Neuron (in vitro differentiated cells): ENCODE measurements at regions not wholly inside any gene's neighbourhood (a gene's known extent, or its start where the extent isn't known, plus 50 kb on each side); places are given as distances from the start of the nearest gene placed in this dataset.

ENCODE experiments used
- H2AFZ ChIP-seq: one replicate; pipeline ENCODE4 v1.6.1; 2013; ENCODE audit warnings: low read depth, mild to moderate bottlenecking, inconsistent platforms, low read length, moderate library complexity
- H3K27me3 ChIP-seq: one replicate; pipeline ENCODE4 v1.6.1; 2013; ENCODE audit warnings: low read length; ENCODE audit not compliant: insufficient read depth
- H3K36me3 ChIP-seq: one replicate; pipeline ENCODE4 v1.6.1; 2013; ENCODE audit warnings: low read length; ENCODE audit not compliant: insufficient read depth
- H3K4me1 ChIP-seq: one replicate; pipeline ENCODE4 v1.6.1; 2013; ENCODE audit warnings: low read length; ENCODE audit not compliant: insufficient read depth
- H3K4me3 ChIP-seq: 2 replicates; pipeline ENCODE4 v1.5.1; 2013; ENCODE audit warnings: mild to moderate bottlenecking, low read length, moderate library complexity
- H3K9me3 ChIP-seq: one replicate; pipeline ENCODE4 v1.6.1; 2013; ENCODE audit warnings: low read length

- Histone ChIP-seq H2AFZ (no peak overlapping the region), H3K36me3 (no peaks in the 10 kb centered on the region), H3K9me3 (no peaks in the 10 kb centered on the region), H3K4me3 (no peak overlapping the region), H3K4me1 (peaks cover 7% of the 10 kb centered on the region), H3K27me3 (no peaks in the 10 kb centered on the region)
Measured at GRCh38 chrX:13430136-13430827, 110.4 kb upstream of the ATXN3L start.

- Histone ChIP-seq H3K36me3 (no peaks in the 10 kb centered on the region), H3K4me3 (no peak overlapping the region), H3K9me3 (no peaks in the 10 kb centered on the region), H3K4me1 (peaks cover 7% of the 10 kb centered on the region), H2AFZ (no peak overlapping the region), H3K27me3 (no peaks in the 10 kb centered on the region)
Measured at GRCh38 chrX:13428053-13428786, 108.4 kb upstream of the ATXN3L start.

- Histone ChIP-seq H3K27me3 (no peaks in the 10 kb centered on the region), H3K36me3 (no peaks in the 10 kb centered on the region), H3K4me1 (peaks cover 7% of the 10 kb centered on the region), H3K9me3 (no peaks in the 10 kb centered on the region), H3K4me3 (no peak overlapping the region), H2AFZ (no peak overlapping the region)
Measured at GRCh38 chrX:13427441-13428052, 107.7 kb upstream of the ATXN3L start.

GRCh38 chrX:13420545-13421183 lies 100.8 kb upstream of the ATXN3L start:
- Histone ChIP-seq H3K27me3 (no peaks in the 10 kb centered on the region), H2AFZ (no peak overlapping the region), H3K4me3 (no peak overlapping the region), H3K36me3 (no peaks in the 10 kb centered on the region), H3K9me3 (no peaks in the 10 kb centered on the region), H3K4me1 (peaks cover 7% of the 10 kb centered on the region)

GRCh38 chrX:13419918-13420317 lies 100.1 kb upstream of the ATXN3L start:
- H2AFZ ChIP-seq, result no peak overlapping the region
- no peak overlapping the region for H3K4me3 ChIP-seq
- no peaks in the 10 kb centered on the region for H3K9me3 ChIP-seq
- H3K36me3 ChIP-seq, result no peaks in the 10 kb centered on the region
- peaks cover 7% of the 10 kb centered on the region for H3K4me1 ChIP-seq
- H3K27me3 ChIP-seq, result no peaks in the 10 kb centered on the region

- H3K4me1 ChIP-seq, result peaks cover 7% of the 10 kb centered on the region
- H3K4me3 ChIP-seq, result no peak overlapping the region
- H3K9me3 ChIP-seq, result no peaks in the 10 kb centered on the region
- H3K36me3 ChIP-seq, result no peaks in the 10 kb centered on the region
- H3K27me3 ChIP-seq, result no peaks in the 10 kb centered on the region
- no peak overlapping the region for H2AFZ ChIP-seq
Measured at GRCh38 chrX:13419276-13419675, 99.4 kb upstream of the ATXN3L start.

GRCh38 chrX:13418126-13419097 lies 98.6 kb upstream of the ATXN3L start:
- Histone ChIP-seq H3K27me3 (no peaks in the 10 kb centered on the region), H3K36me3 (no peaks in the 10 kb centered on the region), H3K4me3 (no peak overlapping the region), H2AFZ (no peak overlapping the region), H3K9me3 (no peaks in the 10 kb centered on the region), H3K4me1 (peaks cover 7% of the 10 kb centered on the region)

GRCh38 chrX:13415509-13415908 lies 95.7 kb upstream of the ATXN3L start:
- Histone ChIP-seq H3K36me3 (no peaks in the 10 kb centered on the region), H2AFZ (no peak overlapping the region), H3K4me3 (no peak overlapping the region), H3K9me3 (no peaks in the 10 kb centered on the region), H3K4me1 (peaks cover 7% of the 10 kb centered on the region), H3K27me3 (no peaks in the 10 kb centered on the region)

- no peaks in the 10 kb centered on the region for H3K9me3 ChIP-seq
- H2AFZ ChIP-seq, result no peak overlapping the region
- no peaks in the 10 kb centered on the region for H3K36me3 ChIP-seq
- H3K4me3 ChIP-seq, result no peak overlapping the region
- H3K4me1 ChIP-seq, result peaks cover 7% of the 10 kb centered on the region
- H3K27me3 ChIP-seq, result no peaks in the 10 kb centered on the region
Measured at GRCh38 chrX:13414006-13414647, 94.3 kb upstream of the ATXN3L start.

GRCh38 chrX:13412208-13412600 lies 92.4 kb upstream of the ATXN3L start:
- no peaks in the 10 kb centered on the region for H3K4me1 ChIP-seq
- no peaks in the 10 kb centered on the region for H3K9me3 ChIP-seq
- no peaks in the 10 kb centered on the region for H3K27me3 ChIP-seq
- no peak overlapping the region for H3K4me3 ChIP-seq
- H2AFZ ChIP-seq, result no peak overlapping the region
- H3K36me3 ChIP-seq, result no peaks in the 10 kb centered on the region

- H3K4me3 ChIP-seq, result no peak overlapping the region
- no peaks in the 10 kb centered on the region for H3K9me3 ChIP-seq
- H3K36me3 ChIP-seq, result no peaks in the 10 kb centered on the region
- no peak overlapping the region for H2AFZ ChIP-seq
- no peaks in the 10 kb centered on the region for H3K4me1 ChIP-seq
- H3K27me3 ChIP-seq, result no peaks in the 10 kb centered on the region
Measured at GRCh38 chrX:13411496-13412207, 91.8 kb upstream of the ATXN3L start.
